ENCODE measurements at regions not wholly inside any gene's neighbourhood (a gene's known extent, or its start where the extent isn't known, plus 50 kb on each side); places are given as distances from the start of the nearest gene placed in this dataset.

GRCh38 chr9:75658301-75658905, 232.1 kb upstream of the PCSK5 start:
- no peaks in the 10 kb centered on the region for H3K9me3 ChIP-seq (ENCODE audit: control insufficient read depth, insufficient read depth, low read length)
- H3K9me3 Mint-ChIP-seq, result peaks cover 2 to 4% of the 10 kb centered on the region in 2 donors
- WGBS (ENCODE audit: insufficient coverage), result 79% methylated on average over 7 of the region's 9 CpGs
- H3K4me1 Mint-ChIP-seq, result no peaks in the 10 kb centered on the region
- TF ChIP-seq CTCF (IDR thresholded peaks at IDR 0.05), result no peak
- H3K27me3 Mint-ChIP-seq (ENCODE audit: low read depth in 2 of 2), result no peaks in the 10 kb centered on the region
- H3K27me3 ChIP-seq (ENCODE audit: control insufficient read depth, insufficient read depth, low read length), result no peaks in the 10 kb centered on the region
- no peak overlapping the region for H3K4me3 Mint-ChIP-seq
- DNase-seq, result no peak
- H3K27ac Mint-ChIP-seq, result no peak overlapping the region
- H3K36me3 ChIP-seq (ENCODE audit: control insufficient read depth, insufficient read depth, low read length), result no peaks in the 10 kb centered on the region
- H3K27ac ChIP-seq (ENCODE audit: low read length), result no peak overlapping the region
- no peak overlapping the region for H3K4me3 ChIP-seq (ENCODE audit: low read length)
- ATAC-seq, result no peak
- intact Hi-C loops (cut with micrococcal nuclease), result no loop called here
- no peaks in the 10 kb centered on the region for H3K36me3 Mint-ChIP-seq
- no peaks in the 10 kb centered on the region for H3K4me1 ChIP-seq (ENCODE audit: control insufficient read depth, insufficient read depth, low read length)

- Mint-ChIP-seq H3K4me1 (no peaks in the 10 kb centered on the region), H3K36me3 (no peaks in the 10 kb centered on the region), H3K9me3 (peaks cover 2 to 3% of the 10 kb centered on the region in 2 donors), H3K27me3 (ENCODE audit: low read depth in 2 of 2) (no peaks in the 10 kb centered on the region), H3K27ac (no peak overlapping the region), H3K4me3 (no peak overlapping the region)
- no peaks in the 10 kb centered on the region for H3K27me3 ChIP-seq (ENCODE audit: control insufficient read depth, insufficient read depth, low read length)
- DNase-seq (no peak), ATAC-seq (no peak)
- no peak overlapping the region for H3K4me3 ChIP-seq (ENCODE audit: low read length)
- H3K4me1 ChIP-seq (ENCODE audit: control insufficient read depth, insufficient read depth, low read length), result no peaks in the 10 kb centered on the region
- no peak overlapping the region for H3K27ac ChIP-seq (ENCODE audit: low read length)
- intact Hi-C loops (cut with micrococcal nuclease), result no loop called here
- no peak for TF ChIP-seq CTCF (IDR thresholded peaks at IDR 0.05)
- no peaks in the 10 kb centered on the region for H3K36me3 ChIP-seq (ENCODE audit: control insufficient read depth, insufficient read depth, low read length)
- no peaks in the 10 kb centered on the region for H3K9me3 ChIP-seq (ENCODE audit: control insufficient read depth, insufficient read depth, low read length)
- 60% methylated on average over 1 of the region's 4 CpGs for WGBS (ENCODE audit: insufficient coverage)
These were observed 225.9 kb upstream of the PCSK5 start for GRCh38 chr9:75664597-75664996.

GRCh38 chr9:75666856-75667554, 223.5 kb upstream of the PCSK5 start:
- H3K9me3 ChIP-seq (ENCODE audit: control insufficient read depth, insufficient read depth, low read length), result no peaks in the 10 kb centered on the region
- Mint-ChIP-seq H3K36me3 (no peaks in the 10 kb centered on the region), H3K27me3 (ENCODE audit: low read depth in 2 of 2) (no peaks in the 10 kb centered on the region), H3K27ac (no peak overlapping the region), H3K4me3 (no peak overlapping the region), H3K4me1 (no peaks in the 10 kb centered on the region), H3K9me3 (peaks cover 0 to 2% of the 10 kb centered on the region in 2 donors)
- H3K27ac ChIP-seq (ENCODE audit: low read length), result no peak overlapping the region
- H3K27me3 ChIP-seq (ENCODE audit: control insufficient read depth, insufficient read depth, low read length), result no peaks in the 10 kb centered on the region
- H3K4me3 ChIP-seq (ENCODE audit: low read length), result no peak overlapping the region
- ATAC-seq (no peak), DNase-seq (no peak)
- intact Hi-C loops (cut with micrococcal nuclease), result no loop called here
- TF ChIP-seq CTCF (IDR thresholded peaks at IDR 0.05), result no peak
- WGBS (ENCODE audit: insufficient coverage), result 92% methylated on average over 7 of the region's 10 CpGs
- H3K4me1 ChIP-seq (ENCODE audit: control insufficient read depth, insufficient read depth, low read length), result no peaks in the 10 kb centered on the region
- H3K36me3 ChIP-seq (ENCODE audit: control insufficient read depth, insufficient read depth, low read length), result no peaks in the 10 kb centered on the region

GRCh38 chr9:75669721-75670120, 220.8 kb upstream of the PCSK5 start:
- Histone ChIP-seq H3K36me3 (ENCODE audit: control insufficient read depth, insufficient read depth, low read length) (no peaks in the 10 kb centered on the region), H3K9me3 (ENCODE audit: control insufficient read depth, insufficient read depth, low read length) (peaks cover 4% of the 10 kb centered on the region), H3K27ac (ENCODE audit: low read length) (no peak overlapping the region), H3K4me3 (ENCODE audit: low read length) (no peak overlapping the region), H3K27me3 (ENCODE audit: control insufficient read depth, insufficient read depth, low read length) (no peaks in the 10 kb centered on the region), H3K4me1 (ENCODE audit: control insufficient read depth, insufficient read depth, low read length) (no peaks in the 10 kb centered on the region)
- intact Hi-C loops (cut with micrococcal nuclease), result no loop called here
- H3K36me3 Mint-ChIP-seq, result no peaks in the 10 kb centered on the region
- no peak overlapping the region for H3K4me3 Mint-ChIP-seq
- H3K27me3 Mint-ChIP-seq (ENCODE audit: low read depth in 2 of 2), result no peaks in the 10 kb centered on the region
- no peak for TF ChIP-seq CTCF (IDR thresholded peaks at IDR 0.05)
- no peak for DNase-seq
- 76% methylated on average over 2 of the region's 2 CpGs for WGBS (ENCODE audit: insufficient coverage)
- no peak overlapping the region for H3K27ac Mint-ChIP-seq
- peaks cover 2 to 4% of the 10 kb centered on the region in 2 donors for H3K9me3 Mint-ChIP-seq
- no peaks in the 10 kb centered on the region for H3K4me1 Mint-ChIP-seq
- ATAC-seq, result no peak

Measured in natural killer cell (primary cell).